ENCODE measurements at regions not wholly inside any gene's neighbourhood (a gene's known extent, or its start where the extent isn't known, plus 50 kb on each side); places are given as distances from the start of the nearest gene placed in this dataset.

DNA sequence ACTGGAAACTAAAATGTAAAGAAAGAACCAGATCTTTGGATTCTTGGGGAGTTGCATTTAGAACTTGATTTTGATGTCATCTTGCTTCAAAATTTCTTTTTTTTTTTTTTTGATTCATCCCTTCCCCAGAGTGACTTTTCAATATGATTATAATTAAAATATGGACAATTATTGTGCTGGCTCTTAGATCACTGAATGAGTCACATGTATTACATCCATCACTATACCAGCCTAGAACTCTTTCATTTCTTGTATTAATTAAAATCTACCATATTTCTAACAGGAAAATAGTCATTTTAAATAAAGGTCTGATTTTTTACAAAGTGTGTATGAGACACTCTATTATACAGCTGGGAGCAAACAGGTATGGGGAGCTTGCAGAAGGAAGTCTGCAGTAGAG lies 269.5 kb upstream of the AKR1E2 start:
- no peaks in the 10 kb centered on the region for H3K4me1 ChIP-seq (ENCODE audit: control insufficient read depth in 2 of 2, insufficient read depth in 2 of 2, low read length in 2 of 2)
- no peak overlapping the region for H3K27ac ChIP-seq (ENCODE audit: low read length in 2 of 2)
- ATAC-seq (ENCODE audit: low read depth) (no peak), DNase-seq (no peak)
- H3K4me3 ChIP-seq (ENCODE audit: control extremely low read depth in 1 of 5, extremely low read depth in 1 of 5, insufficient read depth in 1 of 5, low read depth in 2 of 5, low read length in 4 of 5): no peak overlapping the region
- Mint-ChIP-seq H3K4me1 (no peaks in the 10 kb centered on the region), H3K27ac (no peak overlapping the region), H3K4me3 (no peak overlapping the region), H3K27me3 (no peaks in the 10 kb centered on the region), H3K9me3 (ENCODE audit: insufficient read depth) (no peaks in the 10 kb centered on the region)
- POLR2A ChIA-PET: no interaction called here
- intact Hi-C loops (cut with micrococcal nuclease): no loop called here
- TF ChIP-seq EZH2 (IDR thresholded peaks at IDR 0.05; ENCODE audit: borderline replicate concordance, insufficient read depth, low read depth, low read length, poor library complexity, severe bottlenecking): no peak
- TF ChIP-seq, protein P1, sequence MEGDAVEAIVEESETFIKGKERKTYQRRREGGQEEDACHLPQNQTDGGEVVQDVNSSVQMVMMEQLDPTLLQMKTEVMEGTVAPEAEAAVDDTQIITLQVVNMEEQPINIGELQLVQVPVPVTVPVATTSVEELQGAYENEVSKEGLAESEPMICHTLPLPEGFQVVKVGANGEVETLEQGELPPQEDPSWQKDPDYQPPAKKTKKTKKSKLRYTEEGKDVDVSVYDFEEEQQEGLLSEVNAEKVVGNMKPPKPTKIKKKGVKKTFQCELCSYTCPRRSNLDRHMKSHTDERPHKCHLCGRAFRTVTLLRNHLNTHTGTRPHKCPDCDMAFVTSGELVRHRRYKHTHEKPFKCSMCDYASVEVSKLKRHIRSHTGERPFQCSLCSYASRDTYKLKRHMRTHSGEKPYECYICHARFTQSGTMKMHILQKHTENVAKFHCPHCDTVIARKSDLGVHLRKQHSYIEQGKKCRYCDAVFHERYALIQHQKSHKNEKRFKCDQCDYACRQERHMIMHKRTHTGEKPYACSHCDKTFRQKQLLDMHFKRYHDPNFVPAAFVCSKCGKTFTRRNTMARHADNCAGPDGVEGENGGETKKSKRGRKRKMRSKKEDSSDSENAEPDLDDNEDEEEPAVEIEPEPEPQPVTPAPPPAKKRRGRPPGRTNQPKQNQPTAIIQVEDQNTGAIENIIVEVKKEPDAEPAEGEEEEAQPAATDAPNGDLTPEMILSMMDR (IDR thresholded peaks at IDR 0.05): no peak
- no peak overlapping the region for H3K9ac ChIP-seq (ENCODE audit: low read length)
- H2AFZ ChIP-seq (ENCODE audit: insufficient read depth, low read depth, low read length, poor library complexity, severe bottlenecking): no peak overlapping the region
- no peak overlapping the region for H3K4me2 ChIP-seq (replicated peaks; ENCODE audit: low read depth, low read length, poor library complexity, severe bottlenecking)
- no peaks in the 10 kb centered on the region for H3K36me3 ChIP-seq (replicated peaks in 1 of 2; ENCODE audit: control extremely low read depth in 1 of 2, control insufficient read depth in 1 of 2, extremely low read depth in 1 of 2, insufficient read depth in 2 of 2, low read length in 1 of 2)
- H3K79me2 ChIP-seq (ENCODE audit: control insufficient read depth, insufficient read depth, low read length): no peaks in the 10 kb centered on the region
- H3K27me3 ChIP-seq (replicated peaks in 1 of 4; ENCODE audit: control extremely low read depth in 1 of 4, control insufficient read depth in 3 of 4, insufficient read depth in 4 of 4, low read length in 3 of 4): no peaks in the 10 kb centered on the region
- H4K20me1 ChIP-seq (ENCODE audit: control insufficient read depth, insufficient read depth, low read length, poor library complexity, severe bottlenecking): no peaks in the 10 kb centered on the region
- peaks cover 0 to 4% (median 0%) of the 10 kb centered on the region in 3 donors for H3K9me3 ChIP-seq (ENCODE audit: control extremely low read depth in 1 of 3, control insufficient read depth in 2 of 3, insufficient read depth in 1 of 3, low read length in 2 of 3)
- CTCF ChIA-PET: no interaction called here

DNA sequence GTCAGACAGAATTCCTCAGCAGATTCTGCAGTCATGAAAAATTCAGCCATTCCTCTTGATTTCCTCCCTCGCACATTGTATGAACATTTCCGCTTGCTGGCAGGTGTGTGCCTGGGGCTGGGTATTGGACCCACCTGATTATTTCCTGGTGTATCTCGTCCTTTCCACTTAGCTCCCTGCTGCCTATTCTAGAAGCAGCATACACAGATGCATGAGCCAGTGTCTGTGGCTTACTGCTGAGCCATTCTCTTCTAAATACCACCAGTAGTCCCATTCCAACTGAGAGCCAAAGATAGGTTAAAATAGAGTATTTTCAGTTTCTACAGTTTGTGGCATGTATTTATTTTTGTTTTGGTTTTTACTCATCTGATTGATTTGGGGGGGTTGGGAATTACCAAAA lies 270.1 kb upstream of the AKR1E2 start:
- Histone ChIP-seq H3K36me3 (replicated peaks in 1 of 2; ENCODE audit: control extremely low read depth in 1 of 2, control insufficient read depth in 1 of 2, extremely low read depth in 1 of 2, insufficient read depth in 2 of 2, low read length in 1 of 2) (no peaks in the 10 kb centered on the region), H4K20me1 (ENCODE audit: control insufficient read depth, insufficient read depth, low read length, poor library complexity, severe bottlenecking) (no peaks in the 10 kb centered on the region), H3K4me2 (replicated peaks; ENCODE audit: low read depth, low read length, poor library complexity, severe bottlenecking) (no peak overlapping the region), H3K4me1 (ENCODE audit: control insufficient read depth in 2 of 2, insufficient read depth in 2 of 2, low read length in 2 of 2) (no peaks in the 10 kb centered on the region), H3K9me3 (ENCODE audit: control extremely low read depth in 1 of 3, control insufficient read depth in 2 of 3, insufficient read depth in 1 of 3, low read length in 2 of 3) (peaks cover 0 to 4% (median 0%) of the 10 kb centered on the region in 3 donors), H3K79me2 (ENCODE audit: control insufficient read depth, insufficient read depth, low read length) (no peaks in the 10 kb centered on the region), H3K4me3 (ENCODE audit: control extremely low read depth in 1 of 5, extremely low read depth in 1 of 5, insufficient read depth in 1 of 5, low read depth in 2 of 5, low read length in 4 of 5) (no peak overlapping the region), H3K9ac (ENCODE audit: low read length) (no peak overlapping the region), H3K27ac (ENCODE audit: low read length in 2 of 2) (no peak overlapping the region), H3K27me3 (replicated peaks in 1 of 4; ENCODE audit: control extremely low read depth in 1 of 4, control insufficient read depth in 3 of 4, insufficient read depth in 4 of 4, low read length in 3 of 4) (no peaks in the 10 kb centered on the region), H2AFZ (ENCODE audit: insufficient read depth, low read depth, low read length, poor library complexity, severe bottlenecking) (no peak overlapping the region)
- DNase-seq (no peak), ATAC-seq (ENCODE audit: low read depth) (no peak)
- TF ChIP-seq EZH2 (IDR thresholded peaks at IDR 0.05; ENCODE audit: borderline replicate concordance, insufficient read depth, low read depth, low read length, poor library complexity, severe bottlenecking): no peak
- TF ChIP-seq, protein P1 (IDR thresholded peaks at IDR 0.05): no peak
- Mint-ChIP-seq H3K4me1 (no peaks in the 10 kb centered on the region), H3K4me3 (no peak overlapping the region), H3K27me3 (no peaks in the 10 kb centered on the region), H3K9me3 (ENCODE audit: insufficient read depth) (no peaks in the 10 kb centered on the region), H3K27ac (no peak overlapping the region)
- WGBS (ENCODE audit: insufficient coverage): 95% methylated on average over 2 of the region's 3 CpGs
- intact Hi-C loops (cut with micrococcal nuclease): no loop called here
- ChIA-PET CTCF (no interaction called here), POLR2A (no interaction called here)

All from B cell (primary cell).